ENCODE measurements at regions not wholly inside any gene's neighbourhood (a gene's known extent, or its start where the extent isn't known, plus 50 kb on each side); places are given as distances from the start of the nearest gene placed in this dataset.

- Histone ChIP-seq H3K27ac (ENCODE audit: low read depth, low read length) (no peak overlapping the region), H3K4me1 (ENCODE audit: control insufficient read depth in 5 of 5, insufficient read depth in 5 of 5, low read length in 5 of 5) (no peaks in the 10 kb centered on the region), H3K27me3 (ENCODE audit: control insufficient read depth in 5 of 5, insufficient read depth in 4 of 5, low read length in 5 of 5) (peaks cover 40 to 70% (median 50%) of the 10 kb centered on the region in 5 donors), H3K36me3 (ENCODE audit: control insufficient read depth in 5 of 5, insufficient read depth in 5 of 5, low read length in 5 of 5) (no peaks in the 10 kb centered on the region), H3K9ac (ENCODE audit: low read length in 5 of 5) (no peak overlapping the region), H3K4me3 (ENCODE audit: low read depth in 1 of 5, low read length in 5 of 5) (no peak overlapping the region), H3K9me3 (ENCODE audit: control insufficient read depth in 5 of 5, low read length in 5 of 5) (no peaks in the 10 kb centered on the region)
Observed at GRCh38 chr12:132400011-132400641, 70.7 kb upstream of the GALNT9 start.

GRCh38 chr12:132399092-132400010 is 70.0 kb upstream of the GALNT9 start:
- Histone ChIP-seq H3K27me3 (ENCODE audit: control insufficient read depth in 5 of 5, insufficient read depth in 4 of 5, low read length in 5 of 5) (peaks cover 40 to 64% (median 45%) of the 10 kb centered on the region in 5 donors), H3K9me3 (ENCODE audit: control insufficient read depth in 5 of 5, low read length in 5 of 5) (peaks cover 0 to 3% (median 0%) of the 10 kb centered on the region in 5 donors), H3K4me1 (ENCODE audit: control insufficient read depth in 5 of 5, insufficient read depth in 5 of 5, low read length in 5 of 5) (no peaks in the 10 kb centered on the region), H3K27ac (ENCODE audit: low read depth, low read length) (no peak overlapping the region), H3K9ac (ENCODE audit: low read length in 5 of 5) (no peak overlapping the region), H3K4me3 (ENCODE audit: low read depth in 1 of 5, low read length in 5 of 5) (no peak overlapping the region), H3K36me3 (ENCODE audit: control insufficient read depth in 5 of 5, insufficient read depth in 5 of 5, low read length in 5 of 5) (no peaks in the 10 kb centered on the region)

GRCh38 chr12:132398386-132398991 is 69.1 kb upstream of the GALNT9 start:
- Histone ChIP-seq H3K4me1 (ENCODE audit: control insufficient read depth in 5 of 5, insufficient read depth in 5 of 5, low read length in 5 of 5) (no peaks in the 10 kb centered on the region), H3K27ac (ENCODE audit: low read depth, low read length) (no peak overlapping the region), H3K27me3 (ENCODE audit: control insufficient read depth in 5 of 5, insufficient read depth in 4 of 5, low read length in 5 of 5) (peaks cover 35 to 57% (median 38%) of the 10 kb centered on the region in 5 donors), H3K36me3 (ENCODE audit: control insufficient read depth in 5 of 5, insufficient read depth in 5 of 5, low read length in 5 of 5) (no peaks in the 10 kb centered on the region), H3K9me3 (ENCODE audit: control insufficient read depth in 5 of 5, low read length in 5 of 5) (peaks cover 0 to 3% (median 0%) of the 10 kb centered on the region in 5 donors), H3K9ac (ENCODE audit: low read length in 5 of 5) (no peak overlapping the region), H3K4me3 (ENCODE audit: low read depth in 1 of 5, low read length in 5 of 5) (no peak overlapping the region)

- H3K36me3 ChIP-seq (ENCODE audit: control insufficient read depth in 5 of 5, insufficient read depth in 5 of 5, low read length in 5 of 5), result no peaks in the 10 kb centered on the region
- H3K9me3 ChIP-seq (ENCODE audit: control insufficient read depth in 5 of 5, low read length in 5 of 5), result peaks cover 0 to 3% (median 0%) of the 10 kb centered on the region in 5 donors
- H3K4me1 ChIP-seq (ENCODE audit: control insufficient read depth in 5 of 5, insufficient read depth in 5 of 5, low read length in 5 of 5), result no peaks in the 10 kb centered on the region
- peaks cover 33 to 60% (median 39%) of the 10 kb centered on the region in 5 donors for H3K27me3 ChIP-seq (ENCODE audit: control insufficient read depth in 5 of 5, insufficient read depth in 4 of 5, low read length in 5 of 5)
- no peak overlapping the region for H3K4me3 ChIP-seq (ENCODE audit: low read depth in 1 of 5, low read length in 5 of 5)
- no peak overlapping the region for H3K27ac ChIP-seq (ENCODE audit: low read depth, low read length)
- H3K9ac ChIP-seq (ENCODE audit: low read length in 5 of 5), result no peak overlapping the region
Observed at GRCh38 chr12:132397934-132398385, 68.6 kb upstream of the GALNT9 start.

GRCh38 chr12:132397152-132397933 is 68.0 kb upstream of the GALNT9 start:
- no peak overlapping the region for H3K27ac ChIP-seq (ENCODE audit: low read depth, low read length)
- peaks cover 26 to 57% (median 41%) of the 10 kb centered on the region in 5 donors for H3K27me3 ChIP-seq (ENCODE audit: control insufficient read depth in 5 of 5, insufficient read depth in 4 of 5, low read length in 5 of 5)
- no peaks in the 10 kb centered on the region for H3K4me1 ChIP-seq (ENCODE audit: control insufficient read depth in 5 of 5, insufficient read depth in 5 of 5, low read length in 5 of 5)

GRCh38 chr12:132396657-132397056 is 67.3 kb upstream of the GALNT9 start:
- Histone ChIP-seq H3K27me3 (ENCODE audit: control insufficient read depth in 5 of 5, insufficient read depth in 4 of 5, low read length in 5 of 5) (peaks cover 26 to 55% (median 40%) of the 10 kb centered on the region in 5 donors), H3K9me3 (ENCODE audit: control insufficient read depth in 5 of 5, low read length in 5 of 5) (peaks cover 0 to 3% (median 0%) of the 10 kb centered on the region in 5 donors), H3K4me1 (ENCODE audit: control insufficient read depth in 5 of 5, insufficient read depth in 5 of 5, low read length in 5 of 5) (no peaks in the 10 kb centered on the region)

More at GRCh38 chr12:132397152-132397933, 68.0 kb upstream of the GALNT9 start:
- no peaks in the 10 kb centered on the region for H3K36me3 ChIP-seq (ENCODE audit: control insufficient read depth in 5 of 5, insufficient read depth in 5 of 5, low read length in 5 of 5)
- H3K9ac ChIP-seq (ENCODE audit: low read length in 5 of 5), result no peak overlapping the region
- peaks cover 0 to 3% (median 0%) of the 10 kb centered on the region in 5 donors for H3K9me3 ChIP-seq (ENCODE audit: control insufficient read depth in 5 of 5, low read length in 5 of 5)
- no peak overlapping the region for H3K4me3 ChIP-seq (ENCODE audit: low read depth in 1 of 5, low read length in 5 of 5)

GRCh38 chr12:132395908-132396305 is 66.5 kb upstream of the GALNT9 start:
- H3K36me3 ChIP-seq (ENCODE audit: control insufficient read depth in 5 of 5, insufficient read depth in 5 of 5, low read length in 5 of 5), result no peaks in the 10 kb centered on the region
- H3K4me3 ChIP-seq (ENCODE audit: low read depth in 1 of 5, low read length in 5 of 5), result no peak overlapping the region
- H3K27ac ChIP-seq (ENCODE audit: low read depth, low read length), result no peak overlapping the region
- no peaks in the 10 kb centered on the region for H3K4me1 ChIP-seq (ENCODE audit: control insufficient read depth in 5 of 5, insufficient read depth in 5 of 5, low read length in 5 of 5)
- peaks cover 0 to 4% (median 2%) of the 10 kb centered on the region in 5 donors for H3K9me3 ChIP-seq (ENCODE audit: control insufficient read depth in 5 of 5, low read length in 5 of 5)
- H3K27me3 ChIP-seq (ENCODE audit: control insufficient read depth in 5 of 5, insufficient read depth in 4 of 5, low read length in 5 of 5), result peaks cover 26 to 53% (median 39%) of the 10 kb centered on the region in 5 donors
- H3K9ac ChIP-seq (ENCODE audit: low read length in 5 of 5), result no peak overlapping the region

More at GRCh38 chr12:132396657-132397056, 67.3 kb upstream of the GALNT9 start:
- no peak overlapping the region for H3K4me3 ChIP-seq (ENCODE audit: low read depth in 1 of 5, low read length in 5 of 5)
- no peak overlapping the region for H3K27ac ChIP-seq (ENCODE audit: low read depth, low read length)
- no peak overlapping the region for H3K9ac ChIP-seq (ENCODE audit: low read length in 5 of 5)
- no peaks in the 10 kb centered on the region for H3K36me3 ChIP-seq (ENCODE audit: control insufficient read depth in 5 of 5, insufficient read depth in 5 of 5, low read length in 5 of 5)

- peaks cover 25 to 54% (median 39%) of the 10 kb centered on the region in 5 donors for H3K27me3 ChIP-seq (ENCODE audit: control insufficient read depth in 5 of 5, insufficient read depth in 4 of 5, low read length in 5 of 5)
- no peak overlapping the region for H3K27ac ChIP-seq (ENCODE audit: low read depth, low read length)
- peaks cover 0 to 5% (median 3%) of the 10 kb centered on the region in 5 donors for H3K9me3 ChIP-seq (ENCODE audit: control insufficient read depth in 5 of 5, low read length in 5 of 5)
- H3K9ac ChIP-seq (ENCODE audit: low read length in 5 of 5), result no peak overlapping the region
- H3K4me3 ChIP-seq (ENCODE audit: low read depth in 1 of 5, low read length in 5 of 5), result no peak overlapping the region
- H3K4me1 ChIP-seq (ENCODE audit: control insufficient read depth in 5 of 5, insufficient read depth in 5 of 5, low read length in 5 of 5), result no peaks in the 10 kb centered on the region
- no peaks in the 10 kb centered on the region for H3K36me3 ChIP-seq (ENCODE audit: control insufficient read depth in 5 of 5, insufficient read depth in 5 of 5, low read length in 5 of 5)
Observed at GRCh38 chr12:132395192-132395907, 66.0 kb upstream of the GALNT9 start.

Measured in subcutaneous abdominal adipose tissue (tissue), 5 donors.